GM18508 (cell line): ENCODE measurements at regions not wholly inside any gene's neighbourhood (a gene's known extent, or its start where the extent isn't known, plus 50 kb on each side); places are given as distances from the start of the nearest gene placed in this dataset.
"Not testable (repeated sequence)": the region's sequence is repeated elsewhere in the genome, so short reads cannot be mapped to it uniquely, and the experiment has no call there.

ENCODE experiments used
- ATAC-seq: cut with Tn5 transposase; IDR thresholded peaks from one replicate; pipeline ENCODE4 v1.9.1; 2021; ENCODE audit warnings: moderate number of reproducible peaks; ENCODE audit not compliant: insufficient read depth, unreplicated experiment

GRCh38 chr5:121550989-121551388, 300.7 kb upstream of the FTMT start:
- no peak for ATAC-seq

DNA sequence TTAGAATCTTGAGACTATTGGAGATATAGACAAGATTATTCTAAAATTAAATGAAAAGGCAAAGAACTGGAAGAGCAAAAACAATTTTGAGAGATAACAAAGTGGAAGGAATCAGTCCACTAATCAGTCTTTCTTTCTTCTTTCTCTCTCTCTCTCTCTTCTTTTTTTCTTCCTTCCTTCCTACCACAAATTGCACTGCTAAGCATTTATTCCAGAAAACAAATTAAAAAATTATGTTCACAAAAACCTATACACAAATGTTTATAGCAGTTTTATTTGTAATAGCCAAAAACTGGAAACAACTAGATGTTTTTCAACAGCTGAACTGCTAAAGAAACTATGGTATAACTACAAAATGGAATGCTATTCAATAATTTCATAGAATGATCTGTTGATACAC, 291.9 kb upstream of the FTMT start:
- ATAC-seq: no peak

DNA sequence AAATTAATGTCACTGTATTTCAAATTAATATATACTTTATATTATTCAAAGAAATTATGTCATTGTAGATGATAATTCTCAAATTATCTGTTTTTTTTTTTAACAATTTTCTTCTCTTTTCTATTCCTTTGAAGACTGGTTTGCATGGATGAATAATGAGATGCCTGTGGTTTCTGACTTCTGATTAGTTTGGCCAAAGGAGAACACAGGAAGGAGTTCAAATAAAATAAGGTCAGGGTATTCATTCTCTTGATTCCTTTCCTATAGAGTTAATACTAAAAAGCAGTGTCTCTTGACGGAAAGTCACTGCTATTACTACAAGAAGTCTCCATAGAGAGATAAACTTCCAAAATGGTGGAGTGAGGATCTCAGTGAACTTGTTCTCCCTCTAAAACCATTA, 279.6 kb upstream of the FTMT start:
- ATAC-seq: no peak

DNA sequence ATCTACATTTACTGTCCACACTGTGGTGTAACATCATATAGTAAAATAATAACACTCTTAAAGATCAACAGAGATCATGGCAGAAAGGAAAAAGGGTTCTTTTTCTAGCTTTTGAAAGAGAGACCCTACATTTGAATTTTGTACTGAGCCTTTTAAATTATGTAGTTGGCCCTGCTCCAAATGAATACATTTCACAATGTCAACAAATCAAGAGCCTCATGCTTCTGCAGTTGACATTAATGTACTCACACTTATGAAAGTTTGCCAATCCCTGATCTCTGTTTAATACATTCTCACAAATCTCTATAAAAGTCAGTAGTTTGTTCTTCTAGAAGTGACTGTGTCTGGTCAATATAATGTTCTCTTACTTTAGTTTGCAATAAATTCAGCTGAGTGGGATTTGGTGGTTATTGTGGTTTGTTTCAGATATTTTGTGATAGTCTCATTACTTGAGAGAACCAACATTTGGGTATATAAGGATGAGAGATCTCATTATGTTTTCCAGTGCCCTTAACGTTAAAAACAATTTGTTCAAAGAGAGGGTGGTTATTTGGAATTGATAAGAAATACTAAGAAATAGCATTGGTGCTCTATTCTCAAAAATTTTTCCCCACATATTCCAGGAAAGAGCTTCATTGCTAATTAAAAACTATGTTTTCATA, 277.8 kb upstream of the FTMT start:
- ATAC-seq: no peak

GRCh38 chr5:121581588-121581987, 270.1 kb upstream of the FTMT start:
- no peak for ATAC-seq

- ATAC-seq: no peak
These were observed 254.8 kb upstream of the FTMT start for GRCh38 chr5:121596882-121597281.

- ATAC-seq: no peak
These were observed 242.9 kb upstream of the FTMT start for GRCh38 chr5:121608826-121609225.

DNA sequence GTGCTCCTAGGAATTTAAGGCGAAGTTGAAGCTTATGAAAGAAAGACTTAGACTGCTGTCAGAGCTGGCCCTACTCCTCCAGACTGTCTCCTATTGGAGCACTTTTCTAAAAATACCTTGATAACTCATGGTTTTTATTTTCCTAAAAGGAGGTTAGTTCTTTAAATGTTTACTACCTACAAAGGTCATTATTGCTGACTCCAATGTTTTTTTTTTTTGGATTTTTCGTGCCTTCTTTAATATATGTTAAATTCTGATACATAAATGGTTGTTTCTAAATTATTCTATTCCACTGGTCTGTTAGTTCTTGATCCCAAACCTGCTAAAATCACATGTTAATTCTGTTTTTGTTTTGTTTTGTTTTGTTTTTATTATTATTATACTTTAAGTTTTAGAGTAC, 227.6 kb upstream of the FTMT start:
- no peak for ATAC-seq

DNA sequence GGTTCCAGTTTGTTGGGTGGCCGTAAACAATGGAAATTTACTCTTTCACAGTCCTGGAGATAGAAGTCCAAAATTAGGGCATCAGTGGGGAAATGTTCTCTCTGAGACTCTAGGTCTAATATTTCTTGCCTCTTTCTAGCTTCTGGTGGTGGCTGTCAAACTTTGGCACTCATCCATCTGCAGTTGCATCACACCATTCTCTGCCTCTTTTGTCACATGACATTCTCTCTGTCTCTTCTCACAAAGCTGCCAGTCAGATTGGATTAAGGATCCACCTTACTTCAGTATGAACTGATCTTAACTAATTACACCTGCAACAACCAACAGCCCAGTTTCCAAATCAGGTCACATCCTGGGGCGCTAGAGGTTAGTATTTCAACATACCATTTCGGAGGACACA, 222.9 kb upstream of the FTMT start:
- no peak for ATAC-seq

DNA sequence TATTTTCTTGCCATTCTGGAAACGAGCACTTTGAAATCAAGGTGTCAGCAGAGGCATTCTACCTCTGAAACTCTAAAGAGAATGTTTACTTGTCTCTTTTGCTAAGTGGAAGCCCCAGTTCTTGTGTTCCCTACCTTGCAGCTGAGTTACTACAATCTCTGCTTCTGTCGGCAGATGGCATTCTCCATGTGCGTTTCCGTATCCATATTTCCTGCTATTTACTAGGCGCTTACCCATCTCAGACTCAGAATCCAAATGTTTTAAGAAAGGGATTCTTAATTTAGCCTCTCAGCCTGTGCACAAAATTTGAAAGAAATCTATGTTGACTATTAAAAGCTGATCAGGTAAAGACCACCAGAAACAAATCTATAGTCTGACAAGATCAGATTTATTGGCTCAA, 221.3 kb upstream of the FTMT start:
- no peak for ATAC-seq

DNA sequence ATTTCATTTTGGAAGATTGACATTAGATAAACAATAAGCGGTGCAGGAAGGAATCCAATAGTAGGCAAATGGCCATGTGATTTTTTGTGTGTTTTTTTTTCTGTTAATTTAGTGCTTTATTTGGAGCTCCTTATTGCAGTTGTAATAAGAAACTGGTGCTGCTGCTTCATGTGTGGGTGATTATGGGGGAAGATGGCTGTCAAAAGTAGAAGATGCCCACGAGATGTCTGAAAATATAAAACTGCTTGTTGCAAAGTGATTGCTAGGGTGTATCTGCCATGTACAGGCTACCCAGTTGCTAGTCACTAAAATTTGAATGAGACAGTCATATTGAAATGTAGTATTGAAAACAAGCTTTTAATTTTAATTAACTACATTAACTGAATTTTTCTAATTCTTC, 216.7 kb upstream of the FTMT start:
- no peak for ATAC-seq

- no peak for ATAC-seq
These were observed 213.6 kb upstream of the FTMT start for GRCh38 chr5:121638126-121638525.

GRCh38 chr5:121640298-121640697, 211.4 kb upstream of the FTMT start:
- no peak for ATAC-seq

GRCh38 chr5:121658221-121658620, 193.5 kb upstream of the FTMT start:
- ATAC-seq: no peak

- ATAC-seq: no peak
These were observed 191.5 kb upstream of the FTMT start for GRCh38 chr5:121660142-121660541.

DNA sequence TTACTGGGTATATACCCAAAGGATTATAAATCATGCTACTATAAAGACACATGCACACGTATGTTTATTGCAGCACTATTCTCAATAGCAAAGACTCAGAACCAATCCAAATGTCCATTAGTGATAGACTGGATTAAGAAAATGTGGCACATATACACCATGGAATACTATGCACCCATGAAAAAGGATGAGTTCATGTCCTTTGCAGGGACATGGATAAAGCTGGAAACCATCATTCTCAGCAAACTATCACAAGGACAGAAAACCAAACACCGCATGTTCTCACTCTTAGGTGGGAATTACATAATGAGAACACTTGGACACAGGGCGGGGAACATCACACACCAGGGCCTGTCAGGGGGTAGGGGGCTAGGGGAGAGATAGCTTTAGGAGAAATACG, 186.1 kb upstream of the FTMT start:
- ATAC-seq: not testable (repeated sequence)

DNA sequence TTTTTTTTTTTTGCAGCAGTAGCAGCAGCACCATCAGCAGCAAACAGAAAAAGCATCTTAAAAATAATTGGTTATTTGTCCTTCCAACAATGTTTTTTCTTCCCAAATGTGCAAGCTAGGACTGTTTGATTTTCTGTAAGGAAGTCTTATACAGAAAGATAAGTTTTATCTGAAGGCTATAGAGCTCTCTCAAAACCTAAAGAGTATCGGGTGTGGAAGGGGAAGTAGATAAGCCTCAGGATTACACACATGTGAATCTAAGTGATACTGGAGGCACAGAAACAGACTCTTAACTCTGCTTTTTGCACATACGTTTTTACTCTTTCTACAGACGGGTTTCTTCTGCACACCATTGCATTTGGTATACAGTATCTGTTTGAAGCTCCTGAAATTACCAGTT, 184.4 kb upstream of the FTMT start:
- ATAC-seq: no peak

- ATAC-seq: no peak
These were observed 183.0 kb upstream of the FTMT start for GRCh38 chr5:121668635-121669034.

GRCh38 chr5:121671624-121672023, 180.1 kb upstream of the FTMT start:
- ATAC-seq: no peak

DNA sequence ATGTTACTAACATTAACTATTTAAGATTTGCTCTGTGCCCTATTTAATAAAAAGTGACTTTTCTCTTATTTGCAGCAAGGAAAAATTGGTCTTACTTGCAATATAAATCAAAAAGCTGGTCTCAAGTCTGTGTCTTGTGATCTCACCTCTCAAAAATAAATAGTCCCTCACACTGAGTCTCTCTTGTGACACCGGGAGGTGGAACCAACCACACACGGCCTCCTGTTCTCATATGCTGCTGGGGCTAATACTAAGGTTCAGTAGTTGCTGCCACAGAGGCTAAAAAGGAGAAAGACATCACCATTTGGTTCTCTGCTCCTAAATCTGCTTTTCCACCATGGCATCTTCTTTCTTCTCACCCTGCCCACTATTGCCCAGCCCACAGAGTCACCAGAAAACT, 175.8 kb upstream of the FTMT start:
- no peak for ATAC-seq

DNA sequence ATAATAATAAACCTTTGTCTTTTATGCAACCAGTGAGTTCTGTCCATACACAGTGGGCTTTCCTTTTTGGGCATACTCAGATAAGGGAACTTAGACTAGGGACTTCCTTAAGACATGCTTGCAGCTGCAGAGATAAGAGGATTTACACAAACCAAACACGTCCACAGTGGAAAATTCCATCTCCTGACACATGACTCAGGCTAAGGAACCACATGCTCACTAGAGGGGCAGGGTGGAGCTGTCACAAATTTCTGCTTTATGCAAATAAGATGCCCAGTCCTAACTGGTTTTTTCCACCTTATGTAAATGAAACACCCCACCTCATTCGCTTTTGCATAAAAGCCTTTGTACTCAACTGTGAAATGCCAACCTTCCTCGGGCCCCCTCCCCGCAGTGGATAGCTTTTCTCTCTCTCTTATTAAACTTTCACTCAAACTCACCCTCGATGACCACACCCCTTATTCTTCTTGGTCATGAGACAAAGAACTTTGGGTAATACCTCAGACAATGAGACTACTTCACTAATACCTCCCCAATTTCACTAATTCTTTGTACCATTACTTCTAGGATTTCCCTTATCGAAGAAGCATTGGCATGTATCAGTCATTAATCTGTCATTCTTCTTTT, 170.3 kb upstream of the FTMT start:
- no peak for ATAC-seq

DNA sequence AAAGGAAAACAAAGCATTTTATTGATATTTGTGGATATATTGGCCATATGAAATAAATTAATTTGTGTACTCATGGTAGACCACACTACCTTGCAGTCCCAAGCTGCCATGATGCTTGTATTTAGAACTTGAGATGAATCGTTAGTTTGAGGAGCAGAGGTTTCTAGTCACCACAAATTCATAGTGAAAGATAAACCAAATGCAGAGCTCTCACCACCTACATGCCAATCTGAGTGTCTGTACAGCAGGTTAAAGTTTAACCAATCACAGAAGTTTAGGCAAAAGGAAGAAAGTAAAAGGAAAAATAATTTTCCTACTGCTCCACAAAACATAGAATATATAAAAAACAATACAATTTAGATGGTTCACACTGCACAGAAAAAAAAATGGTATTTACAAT, 163.6 kb upstream of the FTMT start:
- ATAC-seq: no peak
